ENCODE measurements at regions not wholly inside any gene's neighbourhood (a gene's known extent, or its start where the extent isn't known, plus 50 kb on each side); places are given as distances from the start of the nearest gene placed in this dataset.
A peak's percentile ranks its signal among the peaks of the same experiment; 100 is the strongest.

GRCh38 chr16:5556158-5556810 is 458.7 kb upstream of the EEF2KMT start:
- DNase-seq (ENCODE audit: low read depth, low spot score): no peak
- Mint-ChIP-seq H3K4me3 (no peak overlapping the region), H3K27me3 (ENCODE audit: low read depth) (peaks cover 3% of the 10 kb centered on the region), H3K9me3 (peaks cover 2% of the 10 kb centered on the region), H3K4me1 (no peaks in the 10 kb centered on the region), H3K36me3 (ENCODE audit: low read depth) (no peaks in the 10 kb centered on the region), H3K27ac (ENCODE audit: unreplicated experiment) (no peak overlapping the region)
- no peak for TF ChIP-seq CTCF (conservative IDR thresholded peaks at IDR 0.05)

DNA sequence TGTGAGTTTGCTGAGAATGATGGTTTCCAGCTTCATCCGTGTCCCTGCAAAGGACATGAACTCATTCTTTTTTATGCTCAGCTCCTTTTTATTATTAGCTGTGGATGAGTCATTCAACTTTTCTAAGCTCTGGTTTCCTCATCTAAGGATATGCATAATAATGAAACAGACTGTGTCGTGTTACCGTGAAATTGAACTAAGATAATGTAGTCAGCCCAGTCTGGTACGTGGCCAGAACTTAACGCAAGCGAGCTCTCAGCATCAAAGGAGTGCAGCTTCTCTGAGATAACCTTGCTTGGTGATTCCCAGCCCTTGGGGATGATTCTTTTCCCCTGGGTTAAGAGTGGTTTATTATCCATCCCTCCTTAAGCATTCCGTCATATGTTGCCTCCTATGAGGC is 454.3 kb upstream of the EEF2KMT start:
- no peak for TF ChIP-seq CTCF (conservative IDR thresholded peaks at IDR 0.05)
- H3K9me3 Mint-ChIP-seq: no peaks in the 10 kb centered on the region

GRCh38 chr16:5549802-5550201 is 452.2 kb upstream of the EEF2KMT start:
- Mint-ChIP-seq H3K36me3 (ENCODE audit: low read depth) (no peaks in the 10 kb centered on the region), H3K27ac (ENCODE audit: unreplicated experiment) (no peak overlapping the region), H3K9me3 (no peaks in the 10 kb centered on the region), H3K4me1 (no peaks in the 10 kb centered on the region), H3K27me3 (ENCODE audit: low read depth) (peaks cover 28% of the 10 kb centered on the region), H3K4me3 (no peak overlapping the region)
- no peak for TF ChIP-seq CTCF (conservative IDR thresholded peaks at IDR 0.05)
- no peak for DNase-seq (ENCODE audit: low read depth, low spot score)

More for the DNA sequence above, 454.3 kb upstream of the EEF2KMT start:
- Mint-ChIP-seq H3K4me3 (no peak overlapping the region), H3K36me3 (ENCODE audit: low read depth) (no peaks in the 10 kb centered on the region), H3K27me3 (ENCODE audit: low read depth) (peaks cover 28% of the 10 kb centered on the region), H3K27ac (ENCODE audit: unreplicated experiment) (peak overlapping the region; percentile 65), H3K4me1 (no peaks in the 10 kb centered on the region)
- DNase-seq (ENCODE audit: low read depth, low spot score): no peak

- TF ChIP-seq CTCF (conservative IDR thresholded peaks at IDR 0.05): no peak
- no peak for DNase-seq (ENCODE audit: low read depth, low spot score)
Observed at GRCh38 chr16:5541356-5541755, 443.8 kb upstream of the EEF2KMT start.

GRCh38 chr16:5537347-5537746 is 439.8 kb upstream of the EEF2KMT start:
- no peak for DNase-seq (ENCODE audit: low read depth, low spot score)
- H3K4me3 Mint-ChIP-seq: no peak overlapping the region
- H3K9me3 Mint-ChIP-seq: peaks cover 3% of the 10 kb centered on the region
- peaks cover 36% of the 10 kb centered on the region for H3K27me3 Mint-ChIP-seq (ENCODE audit: low read depth)
- H3K36me3 Mint-ChIP-seq (ENCODE audit: low read depth): no peaks in the 10 kb centered on the region
- no peak overlapping the region for H3K27ac Mint-ChIP-seq (ENCODE audit: unreplicated experiment)
- H3K4me1 Mint-ChIP-seq: no peaks in the 10 kb centered on the region
- TF ChIP-seq CTCF (conservative IDR thresholded peaks at IDR 0.05): no peak

More at GRCh38 chr16:5541356-5541755, 443.8 kb upstream of the EEF2KMT start:
- Mint-ChIP-seq H3K27me3 (ENCODE audit: low read depth) (peaks cover 42% of the 10 kb centered on the region), H3K4me3 (no peak overlapping the region), H3K9me3 (peaks cover 3% of the 10 kb centered on the region), H3K27ac (ENCODE audit: unreplicated experiment) (no peak overlapping the region), H3K4me1 (no peaks in the 10 kb centered on the region), H3K36me3 (ENCODE audit: low read depth) (no peaks in the 10 kb centered on the region)
